GM21526 (cell line): ENCODE measurements at regions not wholly inside any gene's neighbourhood (a gene's known extent, or its start where the extent isn't known, plus 50 kb on each side); places are given as distances from the start of the nearest gene placed in this dataset.
"Not testable (repeated sequence)": the region's sequence is repeated elsewhere in the genome, so short reads cannot be mapped to it uniquely, and the experiment has no call there.

Experiments used
- ATAC-seq: cut with Tn5 transposase; IDR thresholded peaks from one replicate; pipeline ENCODE4 v1.9.1; 2021; ENCODE audit warnings: moderate library complexity; ENCODE audit not compliant: unreplicated experiment, low FRiP score

- no peak for ATAC-seq
Measured at GRCh38 chr6:85135376-85136094, 314.3 kb upstream of the NT5E start.

DNA sequence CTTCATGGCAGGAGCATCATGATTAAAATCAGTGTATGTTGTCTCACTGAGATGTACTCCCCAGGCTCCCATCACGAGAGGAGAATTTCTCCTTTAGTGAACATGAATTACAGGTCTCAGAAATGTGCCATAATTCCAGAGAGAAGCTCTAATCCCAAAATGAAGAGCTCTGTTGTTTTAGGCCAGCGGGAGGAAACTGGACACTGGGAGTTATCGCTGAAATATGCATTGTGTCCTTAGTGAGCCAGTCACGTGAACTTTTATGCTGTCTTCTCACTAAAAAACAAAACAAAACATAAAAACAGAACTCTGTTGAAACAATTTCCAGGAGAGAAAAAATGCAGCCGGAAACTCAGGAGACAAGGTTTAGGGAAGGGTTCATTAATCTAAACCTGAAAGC, 315.7 kb upstream of the NT5E start:
- ATAC-seq, result no peak

DNA sequence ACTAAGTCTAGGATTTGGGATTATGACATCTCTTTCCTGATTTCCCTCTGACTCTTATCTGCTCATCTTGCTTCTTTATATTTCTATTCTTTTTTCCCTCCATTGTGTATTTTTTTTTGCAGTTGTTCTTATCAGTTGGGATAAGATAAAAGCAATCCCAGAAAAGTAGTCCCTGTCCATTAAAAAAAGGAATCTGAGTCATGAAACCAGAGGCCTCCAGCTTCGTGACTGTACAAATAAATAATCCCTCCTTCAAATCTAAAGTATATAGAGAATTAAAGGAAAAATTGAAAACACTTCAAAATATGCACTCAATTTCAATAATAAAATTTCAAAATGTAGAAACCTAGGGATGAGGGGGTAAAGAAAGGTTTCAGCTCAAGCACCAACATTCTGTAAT, 317.8 kb upstream of the NT5E start:
- no peak for ATAC-seq

DNA sequence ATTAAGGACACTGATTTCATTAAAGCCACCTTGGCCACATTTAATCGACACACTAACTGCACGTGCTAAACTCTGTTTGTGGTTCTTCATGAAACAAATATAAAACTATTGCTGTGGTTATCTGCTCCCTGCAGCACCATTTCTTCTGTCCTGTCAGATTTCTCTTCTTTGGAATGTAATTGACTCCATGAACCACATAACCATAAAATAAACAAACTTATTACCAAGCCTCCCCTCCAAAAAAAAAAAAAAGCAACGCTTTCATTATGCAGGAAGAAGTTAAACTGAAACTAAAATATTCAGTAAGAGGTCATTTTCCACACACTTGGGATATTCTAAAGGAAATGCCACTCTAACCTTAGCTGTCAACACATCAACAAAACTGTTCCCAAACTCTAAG, 319.1 kb upstream of the NT5E start:
- ATAC-seq, result no peak

DNA sequence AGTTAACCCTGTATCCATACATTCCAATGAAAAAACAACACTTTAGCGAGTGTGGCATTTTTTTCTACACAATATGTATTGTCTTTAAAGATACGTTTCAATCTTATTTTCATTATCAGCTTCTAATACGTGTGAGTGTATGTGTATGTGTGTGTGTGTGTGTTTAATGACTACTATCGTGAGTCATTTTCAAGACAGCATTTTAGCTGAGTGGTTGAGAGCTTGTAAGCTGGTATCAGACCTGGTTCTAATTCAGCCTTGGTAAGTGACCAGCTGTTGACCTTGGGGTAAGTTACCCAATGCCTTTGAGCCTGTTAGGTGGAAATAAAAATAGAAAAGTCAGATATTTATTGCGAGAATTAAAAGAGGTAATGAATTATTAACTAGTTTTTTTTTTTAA, 320.0 kb upstream of the NT5E start:
- no peak for ATAC-seq

GRCh38 chr6:85128781-85129180, 321.1 kb upstream of the NT5E start:
- no peak for ATAC-seq

DNA sequence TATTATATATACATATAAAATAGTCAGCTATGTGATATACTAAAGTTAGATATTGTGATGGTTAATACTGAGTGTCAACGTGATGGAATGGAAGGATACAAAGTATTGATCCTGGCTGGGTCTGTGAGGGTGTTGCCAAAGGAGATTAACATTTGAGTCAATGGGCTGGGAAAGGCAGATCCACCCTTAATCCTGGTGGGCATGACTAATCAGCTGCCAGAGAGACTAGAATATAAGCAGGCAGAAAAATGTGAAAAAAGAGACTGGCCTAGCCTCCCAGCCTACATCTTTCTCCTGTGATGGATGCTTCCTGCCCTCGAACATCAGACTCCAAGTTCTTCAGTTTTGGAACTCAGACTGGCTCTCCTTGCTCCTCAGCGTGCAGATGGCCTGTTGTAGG, 321.6 kb upstream of the NT5E start:
- not testable (repeated sequence) for ATAC-seq

- no peak for ATAC-seq
Measured at GRCh38 chr6:85127696-85128243, 322.1 kb upstream of the NT5E start.

DNA sequence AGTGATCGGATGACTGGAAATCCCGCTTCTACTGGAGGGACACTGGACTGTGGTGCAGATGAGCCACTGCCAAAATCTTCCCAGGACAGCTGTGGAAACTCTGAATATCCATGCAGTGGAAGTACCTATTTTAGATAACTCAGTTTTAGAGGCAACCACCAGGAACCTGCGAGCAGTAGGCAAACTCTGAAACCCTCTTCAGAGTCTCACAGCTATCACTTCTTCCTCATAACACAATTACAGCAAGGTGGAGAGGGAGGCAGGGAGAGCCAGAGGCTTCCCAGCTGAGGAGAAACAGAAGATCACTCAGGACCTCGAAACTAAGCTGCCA, 322.8 kb upstream of the NT5E start:
- no peak for ATAC-seq

DNA sequence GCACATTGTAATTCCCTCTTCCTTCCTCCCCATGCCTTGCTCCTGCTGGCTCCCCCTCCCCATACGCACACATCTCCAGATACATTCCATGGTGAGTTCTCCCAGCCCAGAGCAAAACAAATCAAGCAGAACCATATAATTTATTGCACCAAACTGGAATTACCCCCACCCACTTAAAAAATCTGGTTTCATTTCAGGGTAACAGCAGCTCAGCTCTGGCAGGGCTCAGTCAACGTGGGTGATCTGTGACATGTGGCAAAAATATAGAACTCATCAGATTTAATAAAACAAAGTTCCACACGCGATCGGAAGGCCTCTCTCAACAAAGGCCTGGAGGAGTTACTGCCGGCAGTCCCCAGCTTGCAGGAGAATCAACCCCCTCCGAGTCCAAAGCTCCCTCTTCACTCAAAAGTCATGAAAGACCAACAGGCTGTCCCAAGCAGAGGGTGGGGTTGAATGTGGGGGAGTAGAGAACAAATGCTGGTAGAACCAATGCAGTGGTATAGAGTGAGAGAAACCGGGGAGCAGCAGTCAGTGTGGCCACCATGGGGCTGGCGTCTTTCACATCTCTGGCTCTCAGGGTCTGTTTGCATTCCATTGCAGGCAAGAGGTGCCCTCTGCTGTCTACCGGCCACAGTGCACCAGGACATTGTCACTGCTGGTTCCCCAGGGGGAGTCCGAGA, 323.3 kb upstream of the NT5E start:
- ATAC-seq, result no peak

- no peak for ATAC-seq
Measured at GRCh38 chr6:85125526-85125925, 324.4 kb upstream of the NT5E start.

GRCh38 chr6:85124472-85125354, 325.2 kb upstream of the NT5E start:
- no peak for ATAC-seq

- no peak for ATAC-seq
Measured at GRCh38 chr6:85121158-85121557, 328.7 kb upstream of the NT5E start.

GRCh38 chr6:85118652-85119235, 331.1 kb upstream of the NT5E start:
- no peak for ATAC-seq

- ATAC-seq, result no peak
Measured at GRCh38 chr6:85118233-85118632, 331.6 kb upstream of the NT5E start.

DNA sequence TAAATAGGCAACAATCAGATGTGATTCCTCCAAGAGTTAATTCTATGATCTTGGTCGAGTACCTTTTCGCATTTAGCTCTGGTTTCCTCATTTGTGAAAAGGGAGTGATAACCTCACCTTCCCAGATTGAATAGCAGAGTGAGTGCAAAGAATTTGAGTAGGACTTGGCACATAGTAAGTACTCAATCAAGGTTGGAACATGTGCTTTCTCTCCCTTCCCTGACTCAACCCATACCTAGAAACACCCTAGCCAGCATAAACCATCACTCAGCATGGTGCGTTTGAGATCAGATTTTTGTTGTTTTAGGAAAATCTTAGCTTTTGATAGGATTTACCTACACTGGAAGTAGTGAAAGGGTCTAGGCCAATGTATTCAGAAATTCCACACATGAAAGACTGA, 333.4 kb upstream of the NT5E start:
- no peak for ATAC-seq

DNA sequence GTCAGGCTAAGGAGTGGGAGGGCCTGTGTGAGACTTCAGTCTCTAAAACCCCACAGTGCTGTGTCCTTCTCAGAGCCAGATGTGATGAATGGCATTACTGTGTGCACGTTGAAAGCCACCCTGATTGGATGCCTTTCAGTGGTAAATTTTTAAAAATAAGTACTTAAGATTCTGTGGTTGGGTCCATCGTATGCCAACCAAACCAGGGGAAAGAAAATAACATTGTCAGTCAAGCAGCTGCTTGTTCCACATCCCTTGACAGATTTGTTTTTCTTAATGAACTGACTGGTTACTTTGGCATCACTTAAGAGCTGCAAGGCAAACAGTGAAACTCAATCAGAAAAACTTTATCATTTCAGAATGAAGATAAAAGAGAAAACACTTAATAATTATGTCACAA, 334.0 kb upstream of the NT5E start:
- no peak for ATAC-seq

GRCh38 chr6:85115376-85115775, 334.5 kb upstream of the NT5E start:
- ATAC-seq, result no peak

GRCh38 chr6:85114581-85114935, 335.3 kb upstream of the NT5E start:
- no peak for ATAC-seq

DNA sequence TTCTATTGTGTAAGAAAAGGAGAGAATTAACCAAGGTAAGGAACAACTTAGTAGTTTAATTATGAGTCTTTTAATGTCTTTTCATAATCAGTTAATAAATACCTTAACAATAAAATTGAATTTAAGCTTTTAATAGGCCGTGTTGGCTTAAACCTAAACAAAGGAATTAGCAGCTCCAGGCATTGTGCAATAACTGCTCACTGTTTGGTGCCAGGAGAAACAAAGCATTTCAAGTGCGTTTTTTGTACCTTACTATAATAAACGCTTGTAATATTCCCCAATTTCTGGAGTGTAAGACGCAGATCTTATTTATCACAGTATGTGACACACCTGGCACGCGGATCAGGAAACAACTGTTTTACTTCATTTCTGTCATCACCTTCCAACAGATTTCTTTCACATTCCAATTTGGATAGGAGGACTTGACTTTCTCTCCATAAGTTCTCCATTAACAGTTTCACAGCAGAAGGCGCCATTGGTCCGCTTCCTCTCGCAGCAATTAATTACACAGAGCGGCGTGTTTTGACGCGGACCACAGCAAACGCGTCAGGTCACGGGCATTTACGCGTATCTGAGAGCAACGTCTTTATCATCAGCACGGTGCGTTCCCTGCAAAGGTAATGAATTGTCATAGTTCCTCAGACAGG, 335.8 kb upstream of the NT5E start:
- ATAC-seq, result no peak

DNA sequence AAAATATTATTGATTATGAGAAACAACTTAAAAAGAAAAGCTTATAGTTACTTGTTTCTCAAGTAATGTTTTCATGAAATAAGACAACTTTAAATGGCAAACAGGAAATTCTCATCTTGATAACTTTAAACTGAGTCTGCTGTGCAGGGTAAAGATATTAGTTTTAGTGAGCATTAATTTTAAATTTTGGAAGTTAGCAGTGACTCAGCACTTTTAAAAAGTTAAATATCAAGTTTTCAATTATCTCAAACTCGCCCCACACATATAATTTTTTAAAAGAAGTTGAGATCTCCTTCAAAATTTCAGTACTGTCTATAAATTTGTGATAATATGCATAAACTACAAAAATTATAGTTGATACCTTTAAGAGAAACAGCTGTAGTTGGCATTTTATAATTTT, 337.3 kb upstream of the NT5E start:
- ATAC-seq, result no peak
